ENCODE measurements at regions not wholly inside any gene's neighbourhood (a gene's known extent, or its start where the extent isn't known, plus 50 kb on each side); places are given as distances from the start of the nearest gene placed in this dataset.

GRCh38 chr20:11101243-11101642 is 427.4 kb upstream of the JAG1 start (continued):
- TF ChIP-seq, protein P1, sequence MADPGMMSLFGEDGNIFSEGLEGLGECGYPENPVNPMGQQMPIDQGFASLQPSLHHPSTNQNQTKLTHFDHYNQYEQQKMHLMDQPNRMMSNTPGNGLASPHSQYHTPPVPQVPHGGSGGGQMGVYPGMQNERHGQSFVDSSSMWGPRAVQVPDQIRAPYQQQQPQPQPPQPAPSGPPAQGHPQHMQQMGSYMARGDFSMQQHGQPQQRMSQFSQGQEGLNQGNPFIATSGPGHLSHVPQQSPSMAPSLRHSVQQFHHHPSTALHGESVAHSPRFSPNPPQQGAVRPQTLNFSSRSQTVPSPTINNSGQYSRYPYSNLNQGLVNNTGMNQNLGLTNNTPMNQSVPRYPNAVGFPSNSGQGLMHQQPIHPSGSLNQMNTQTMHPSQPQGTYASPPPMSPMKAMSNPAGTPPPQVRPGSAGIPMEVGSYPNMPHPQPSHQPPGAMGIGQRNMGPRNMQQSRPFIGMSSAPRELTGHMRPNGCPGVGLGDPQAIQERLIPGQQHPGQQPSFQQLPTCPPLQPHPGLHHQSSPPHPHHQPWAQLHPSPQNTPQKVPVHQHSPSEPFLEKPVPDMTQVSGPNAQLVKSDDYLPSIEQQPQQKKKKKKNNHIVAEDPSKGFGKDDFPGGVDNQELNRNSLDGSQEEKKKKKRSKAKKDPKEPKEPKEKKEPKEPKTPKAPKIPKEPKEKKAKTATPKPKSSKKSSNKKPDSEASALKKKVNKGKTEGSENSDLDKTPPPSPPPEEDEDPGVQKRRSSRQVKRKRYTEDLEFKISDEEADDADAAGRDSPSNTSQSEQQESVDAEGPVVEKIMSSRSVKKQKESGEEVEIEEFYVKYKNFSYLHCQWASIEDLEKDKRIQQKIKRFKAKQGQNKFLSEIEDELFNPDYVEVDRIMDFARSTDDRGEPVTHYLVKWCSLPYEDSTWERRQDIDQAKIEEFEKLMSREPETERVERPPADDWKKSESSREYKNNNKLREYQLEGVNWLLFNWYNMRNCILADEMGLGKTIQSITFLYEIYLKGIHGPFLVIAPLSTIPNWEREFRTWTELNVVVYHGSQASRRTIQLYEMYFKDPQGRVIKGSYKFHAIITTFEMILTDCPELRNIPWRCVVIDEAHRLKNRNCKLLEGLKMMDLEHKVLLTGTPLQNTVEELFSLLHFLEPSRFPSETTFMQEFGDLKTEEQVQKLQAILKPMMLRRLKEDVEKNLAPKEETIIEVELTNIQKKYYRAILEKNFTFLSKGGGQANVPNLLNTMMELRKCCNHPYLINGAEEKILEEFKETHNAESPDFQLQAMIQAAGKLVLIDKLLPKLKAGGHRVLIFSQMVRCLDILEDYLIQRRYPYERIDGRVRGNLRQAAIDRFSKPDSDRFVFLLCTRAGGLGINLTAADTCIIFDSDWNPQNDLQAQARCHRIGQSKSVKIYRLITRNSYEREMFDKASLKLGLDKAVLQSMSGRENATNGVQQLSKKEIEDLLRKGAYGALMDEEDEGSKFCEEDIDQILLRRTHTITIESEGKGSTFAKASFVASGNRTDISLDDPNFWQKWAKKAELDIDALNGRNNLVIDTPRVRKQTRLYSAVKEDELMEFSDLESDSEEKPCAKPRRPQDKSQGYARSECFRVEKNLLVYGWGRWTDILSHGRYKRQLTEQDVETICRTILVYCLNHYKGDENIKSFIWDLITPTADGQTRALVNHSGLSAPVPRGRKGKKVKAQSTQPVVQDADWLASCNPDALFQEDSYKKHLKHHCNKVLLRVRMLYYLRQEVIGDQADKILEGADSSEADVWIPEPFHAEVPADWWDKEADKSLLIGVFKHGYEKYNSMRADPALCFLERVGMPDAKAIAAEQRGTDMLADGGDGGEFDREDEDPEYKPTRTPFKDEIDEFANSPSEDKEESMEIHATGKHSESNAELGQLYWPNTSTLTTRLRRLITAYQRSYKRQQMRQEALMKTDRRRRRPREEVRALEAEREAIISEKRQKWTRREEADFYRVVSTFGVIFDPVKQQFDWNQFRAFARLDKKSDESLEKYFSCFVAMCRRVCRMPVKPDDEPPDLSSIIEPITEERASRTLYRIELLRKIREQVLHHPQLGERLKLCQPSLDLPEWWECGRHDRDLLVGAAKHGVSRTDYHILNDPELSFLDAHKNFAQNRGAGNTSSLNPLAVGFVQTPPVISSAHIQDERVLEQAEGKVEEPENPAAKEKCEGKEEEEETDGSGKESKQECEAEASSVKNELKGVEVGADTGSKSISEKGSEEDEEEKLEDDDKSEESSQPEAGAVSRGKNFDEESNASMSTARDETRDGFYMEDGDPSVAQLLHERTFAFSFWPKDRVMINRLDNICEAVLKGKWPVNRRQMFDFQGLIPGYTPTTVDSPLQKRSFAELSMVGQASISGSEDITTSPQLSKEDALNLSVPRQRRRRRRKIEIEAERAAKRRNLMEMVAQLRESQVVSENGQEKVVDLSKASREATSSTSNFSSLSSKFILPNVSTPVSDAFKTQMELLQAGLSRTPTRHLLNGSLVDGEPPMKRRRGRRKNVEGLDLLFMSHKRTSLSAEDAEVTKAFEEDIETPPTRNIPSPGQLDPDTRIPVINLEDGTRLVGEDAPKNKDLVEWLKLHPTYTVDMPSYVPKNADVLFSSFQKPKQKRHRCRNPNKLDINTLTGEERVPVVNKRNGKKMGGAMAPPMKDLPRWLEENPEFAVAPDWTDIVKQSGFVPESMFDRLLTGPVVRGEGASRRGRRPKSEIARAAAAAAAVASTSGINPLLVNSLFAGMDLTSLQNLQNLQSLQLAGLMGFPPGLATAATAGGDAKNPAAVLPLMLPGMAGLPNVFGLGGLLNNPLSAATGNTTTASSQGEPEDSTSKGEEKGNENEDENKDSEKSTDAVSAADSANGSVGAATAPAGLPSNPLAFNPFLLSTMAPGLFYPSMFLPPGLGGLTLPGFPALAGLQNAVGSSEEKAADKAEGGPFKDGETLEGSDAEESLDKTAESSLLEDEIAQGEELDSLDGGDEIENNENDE (IDR thresholded peaks at IDR 0.05; ENCODE audit: insufficient replicate concordance, low read length), result no peak
- TF ChIP-seq GABPA (IDR thresholded peaks at IDR 0.05; ENCODE audit: borderline replicate concordance, insufficient read depth, low read length) (no peak), SP2 (IDR thresholded peaks at IDR 0.05; ENCODE audit: low read length) (no peak), POLR2AphosphoS5 (IDR thresholded peaks at IDR 0.05; ENCODE audit: low read depth, low read length) (no peak), SAP30 (IDR thresholded peaks at IDR 0.05; ENCODE audit: insufficient read depth, insufficient replicate concordance, low read length) (no peak), EP300 (IDR thresholded peaks at IDR 0.05; ENCODE audit: borderline replicate concordance in 1 of 2, low read depth in 2 of 2, low read length in 2 of 2) (no peak), SP1 (IDR thresholded peaks at IDR 0.05; ENCODE audit: low read depth, low read length) (no peak), NANOG (IDR thresholded peaks at IDR 0.05; ENCODE audit: insufficient read depth, low read depth, low read length, poor library complexity, severe bottlenecking) (no peak), CHD2 (IDR thresholded peaks at IDR 0.05; ENCODE audit: low read length) (no peak), SUZ12 (IDR thresholded peaks at IDR 0.05; ENCODE audit: low read length) (no peak), EZH2 (IDR thresholded peaks at IDR 0.05; ENCODE audit: low read depth, low read length, severe bottlenecking) (no peak), BACH1 (IDR thresholded peaks at IDR 0.05; ENCODE audit: low read length) (no peak)

All from H1 (cell line).